Peyer's patch (tissue), 4 donors: ENCODE measurements at regions not wholly inside any gene's neighbourhood (a gene's known extent, or its start where the extent isn't known, plus 50 kb on each side); places are given as distances from the start of the nearest gene placed in this dataset.

Experiments
- POLR2A ChIP-seq, 2 donors: fragments of 450-650 bp; IDR thresholded peaks; one replicate each; pipeline ENCODE4 v1.5.1; 2017; ENCODE audit warnings: antibody characterized with exemption in 2 of 2, mild to moderate bottlenecking in 2 of 2, moderate library complexity in 2 of 2
- TF ChIP-seq, protein P1 (sequence below), 6 experiments: fragments of 450-650 bp in 4 of 6; fragments of 200-600 bp in 2 of 6; sonication (generic) in 1 of 6; IDR thresholded peaks; one replicate each; pipeline ENCODE4 v1.5.1; 2017 to 2019; ENCODE audit warnings: antibody characterized with exemption in 6 of 6, mild to moderate bottlenecking in 3 of 6, moderate library complexity in 1 of 6

DNA sequence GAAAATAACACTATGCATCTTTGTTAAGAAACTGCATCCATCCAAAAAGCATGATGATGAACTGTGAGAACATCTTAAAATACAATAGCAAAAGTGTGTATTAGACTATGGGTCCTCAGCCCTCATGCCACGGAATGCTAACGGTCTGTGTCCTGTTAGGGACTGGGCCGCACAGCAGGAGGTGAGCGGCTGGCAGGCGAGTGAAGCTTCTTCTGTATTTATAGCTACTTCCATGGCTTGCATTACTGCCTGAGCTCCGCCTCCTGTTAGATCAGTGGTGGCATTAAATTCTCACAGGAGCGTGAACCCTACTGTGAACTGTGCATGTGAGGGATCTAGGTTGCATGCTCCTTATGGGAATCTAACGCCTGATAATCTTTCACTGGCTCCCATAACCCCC, 129.8 kb downstream of the NXNL2 start:
- TF ChIP-seq, protein P1, sequence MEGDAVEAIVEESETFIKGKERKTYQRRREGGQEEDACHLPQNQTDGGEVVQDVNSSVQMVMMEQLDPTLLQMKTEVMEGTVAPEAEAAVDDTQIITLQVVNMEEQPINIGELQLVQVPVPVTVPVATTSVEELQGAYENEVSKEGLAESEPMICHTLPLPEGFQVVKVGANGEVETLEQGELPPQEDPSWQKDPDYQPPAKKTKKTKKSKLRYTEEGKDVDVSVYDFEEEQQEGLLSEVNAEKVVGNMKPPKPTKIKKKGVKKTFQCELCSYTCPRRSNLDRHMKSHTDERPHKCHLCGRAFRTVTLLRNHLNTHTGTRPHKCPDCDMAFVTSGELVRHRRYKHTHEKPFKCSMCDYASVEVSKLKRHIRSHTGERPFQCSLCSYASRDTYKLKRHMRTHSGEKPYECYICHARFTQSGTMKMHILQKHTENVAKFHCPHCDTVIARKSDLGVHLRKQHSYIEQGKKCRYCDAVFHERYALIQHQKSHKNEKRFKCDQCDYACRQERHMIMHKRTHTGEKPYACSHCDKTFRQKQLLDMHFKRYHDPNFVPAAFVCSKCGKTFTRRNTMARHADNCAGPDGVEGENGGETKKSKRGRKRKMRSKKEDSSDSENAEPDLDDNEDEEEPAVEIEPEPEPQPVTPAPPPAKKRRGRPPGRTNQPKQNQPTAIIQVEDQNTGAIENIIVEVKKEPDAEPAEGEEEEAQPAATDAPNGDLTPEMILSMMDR (IDR thresholded peaks at IDR 0.05) = no peak
- no peak for TF ChIP-seq POLR2A (IDR thresholded peaks at IDR 0.05)
